Activated CD4-positive, CD25-positive, alpha-beta regulatory T cell treated with anti-CD3 and anti-CD28 coated beads, Interleukin-2, amount 50 U/mL, for 24 hours (primary cell): ENCODE measurements at regions not wholly inside any gene's neighbourhood (a gene's known extent, or its start where the extent isn't known, plus 50 kb on each side); places are given as distances from the start of the nearest gene placed in this dataset.

ENCODE experiments used
- ATAC-seq, 2 donors: fragments of 150-1000 bp; cut with Tn5 transposase; one replicate each; pipeline ENCODE4 v1.10.0; 2021; ENCODE audit warnings: mild to moderate bottlenecking in 1 of 2, moderate library complexity in 1 of 2

GRCh38 chrY:8687154-8687553 lies 650.1 kb upstream of the TSPY4 start:
- no peak for ATAC-seq

DNA sequence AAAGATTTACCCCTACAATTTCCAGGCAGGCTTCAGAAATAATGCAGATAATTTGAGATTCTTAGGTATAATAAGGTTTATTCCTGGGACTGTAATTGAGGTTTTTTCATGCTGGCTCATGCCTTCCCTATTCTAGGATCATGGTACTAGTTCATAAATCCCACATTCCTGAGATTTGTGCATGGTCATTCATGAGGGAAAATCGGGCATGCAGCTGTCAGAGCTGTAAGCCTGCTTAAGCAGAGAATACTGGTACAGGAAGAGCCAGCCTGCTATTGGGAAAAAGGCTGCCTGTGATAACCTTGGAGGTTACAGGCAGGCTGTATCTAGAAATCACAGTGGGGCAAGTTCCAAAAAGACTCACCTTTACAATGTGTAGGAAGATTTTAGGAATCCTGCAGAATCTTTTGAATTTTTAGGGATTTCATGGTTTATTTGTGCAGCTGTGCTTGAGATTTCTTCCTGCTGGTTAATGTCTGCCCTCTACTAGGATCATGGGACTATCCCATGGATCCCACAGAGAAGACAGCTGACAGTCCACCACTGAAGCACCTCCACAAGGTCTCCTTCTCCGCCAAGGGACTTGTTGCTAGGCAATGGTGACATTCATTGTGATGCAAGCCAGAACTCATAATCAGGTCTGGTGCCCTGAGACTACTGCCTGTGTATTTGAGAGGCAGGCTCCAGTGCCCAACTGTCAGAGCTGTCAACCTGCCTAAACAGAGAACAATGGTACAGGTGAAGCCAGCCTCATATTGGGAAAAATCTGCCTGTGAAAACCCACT lies 646.2 kb upstream of the TSPY4 start:
- no peak for ATAC-seq

- ATAC-seq = no peak
Observed at GRCh38 chrY:8698571-8698970, 638.7 kb upstream of the TSPY4 start.

DNA sequence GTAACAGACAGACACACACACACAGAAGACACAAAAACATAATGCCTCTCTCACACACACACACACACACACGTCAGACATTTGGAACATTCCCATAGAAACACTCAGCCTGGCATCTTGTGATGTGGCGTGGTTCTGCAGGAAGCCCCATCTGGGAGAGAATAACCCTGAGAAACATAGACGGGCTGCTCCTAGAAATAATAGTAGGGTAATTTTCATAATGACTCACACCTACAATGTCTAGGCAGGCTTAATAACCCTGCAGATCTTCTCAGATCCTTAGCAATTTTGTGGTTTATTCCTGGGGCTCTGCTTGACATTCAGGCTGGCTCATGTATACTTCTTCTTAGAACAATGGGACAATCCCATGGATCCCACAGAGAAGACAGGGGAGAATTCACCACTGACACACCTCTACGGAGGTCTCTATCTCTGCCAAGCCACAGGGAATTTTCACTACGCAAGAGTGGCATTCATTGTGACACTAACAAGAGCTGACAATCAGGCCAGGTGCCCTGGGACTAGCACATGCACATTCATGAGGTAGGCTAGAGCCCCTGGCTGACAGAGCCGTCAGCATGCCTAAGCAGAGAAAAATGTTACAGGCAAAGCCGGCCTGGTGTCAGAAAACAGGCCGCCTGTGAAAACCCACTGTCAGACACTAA lies 631.5 kb upstream of the TSPY4 start:
- ATAC-seq = no peak

- ATAC-seq = no peak
Observed at GRCh38 chrY:8712296-8712695, 625.0 kb upstream of the TSPY4 start.

DNA sequence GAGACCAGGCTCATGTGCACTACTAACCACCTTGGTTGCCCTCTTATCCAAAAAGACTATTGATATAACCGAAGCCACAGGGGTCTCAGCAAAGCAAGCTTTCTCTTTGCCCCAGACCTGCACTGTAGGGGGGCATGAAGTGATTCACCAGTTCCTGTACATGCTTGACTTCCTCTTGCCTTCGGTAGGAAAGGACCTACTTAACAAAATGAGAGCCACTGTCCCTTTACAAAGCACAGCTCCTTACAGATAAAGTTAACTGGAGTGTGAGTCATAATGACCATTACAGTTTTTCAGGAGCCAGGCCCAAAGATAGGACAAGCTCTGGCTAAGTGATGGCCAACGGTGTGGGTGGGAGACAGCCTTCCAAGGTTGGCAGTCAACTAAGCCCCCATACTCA lies 622.0 kb upstream of the TSPY4 start:
- ATAC-seq = no peak

GRCh38 chrY:8726616-8727015 lies 610.6 kb upstream of the TSPY4 start:
- ATAC-seq = no peak

- ATAC-seq = no peak
Observed at GRCh38 chrY:8729971-8730370, 607.3 kb upstream of the TSPY4 start.

DNA sequence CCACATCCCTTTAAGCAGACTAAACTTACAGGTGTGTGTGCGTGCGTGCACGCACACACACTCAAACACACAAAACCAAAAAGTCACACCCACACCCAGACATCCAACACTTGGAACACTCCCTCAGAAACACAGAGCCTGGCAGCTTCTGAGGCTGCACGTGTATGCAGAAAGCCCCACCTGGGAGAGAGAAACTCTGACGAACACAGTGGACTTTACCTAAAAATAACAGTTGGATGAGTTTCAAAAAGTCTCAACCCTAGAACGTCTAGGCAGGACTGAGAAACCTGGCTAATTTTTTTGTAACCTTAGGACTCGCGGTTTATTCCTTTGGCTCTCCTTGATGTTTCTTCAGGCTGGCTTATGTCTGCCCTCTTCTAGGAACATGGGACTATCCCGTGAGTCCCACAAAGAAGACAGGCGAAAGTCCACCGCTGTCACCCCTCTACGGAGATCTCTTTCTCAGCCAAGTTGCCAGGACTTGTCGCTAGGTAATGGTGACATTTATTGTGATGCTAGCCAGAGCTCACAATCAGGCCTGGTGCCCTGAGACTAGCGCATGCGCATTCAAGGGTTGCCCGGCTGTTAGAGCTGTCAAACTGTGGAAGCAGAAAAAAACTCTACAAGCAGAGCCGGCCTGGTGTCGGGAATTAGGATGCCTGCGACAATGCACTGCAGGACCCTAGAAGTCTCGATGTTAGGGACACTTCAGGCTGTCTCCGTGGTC lies 595.8 kb upstream of the TSPY4 start:
- no peak for ATAC-seq

GRCh38 chrY:8764184-8764583 lies 573.1 kb upstream of the TSPY4 start:
- no peak for ATAC-seq

DNA sequence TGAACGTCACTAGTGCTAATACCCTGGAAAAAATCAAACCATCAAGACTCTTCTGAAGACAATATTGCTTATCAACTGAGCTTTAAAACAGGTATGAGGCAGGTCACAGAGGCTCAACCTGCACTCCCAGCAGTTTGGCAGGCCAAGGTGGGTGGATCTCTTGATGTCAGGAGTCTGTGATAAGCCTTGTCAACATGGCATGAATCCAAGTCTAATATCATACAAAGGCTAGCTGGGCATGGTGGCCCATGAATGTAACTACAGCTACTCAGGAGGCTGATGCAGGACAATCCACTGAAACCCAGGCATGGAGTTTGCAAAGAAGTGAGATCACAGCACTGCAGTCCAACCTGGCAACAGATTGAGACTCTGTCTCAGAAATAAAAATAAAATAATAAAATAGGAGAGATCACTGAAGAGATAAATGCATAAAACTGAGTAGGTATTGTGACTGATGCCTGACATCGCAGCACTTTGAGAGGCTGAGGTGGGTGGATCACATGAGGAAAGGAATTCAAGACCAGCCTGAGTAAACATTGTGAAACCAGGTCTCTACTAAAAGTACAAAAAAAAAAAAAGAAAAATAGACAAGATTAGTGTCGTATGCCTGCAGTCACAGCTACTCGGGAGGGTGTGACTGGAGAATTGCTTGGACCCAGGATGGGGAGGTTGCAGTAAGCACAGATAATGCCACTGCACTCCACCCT lies 555.9 kb upstream of the TSPY4 start:
- ATAC-seq = no peak

- ATAC-seq = no peak
Observed at GRCh38 chrY:8794561-8794960, 542.7 kb upstream of the TSPY4 start.

DNA sequence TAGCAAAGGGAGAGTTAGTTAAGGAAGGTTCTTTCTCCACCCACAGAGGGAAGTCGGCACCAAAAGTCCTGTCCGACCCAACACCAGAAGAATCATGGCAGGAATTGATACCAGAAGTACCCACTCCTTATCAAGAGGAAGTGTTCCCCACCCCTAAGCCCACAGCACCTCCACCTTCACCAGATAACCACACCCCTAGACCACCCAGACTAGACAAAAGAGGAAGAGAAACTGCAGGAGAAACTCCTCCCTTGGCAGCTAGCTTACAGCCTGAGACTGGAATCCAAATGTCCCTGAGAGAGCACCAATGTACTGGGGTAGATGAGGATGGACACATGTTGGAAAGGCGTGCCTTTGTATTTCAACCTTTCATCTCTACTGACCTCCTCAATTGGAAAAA lies 532.9 kb upstream of the TSPY4 start:
- ATAC-seq = no peak

GRCh38 chrY:8807648-8808408 lies 529.4 kb upstream of the TSPY4 start:
- no peak for ATAC-seq

- no peak for ATAC-seq
Observed at GRCh38 chrY:8808611-8809010, 528.7 kb upstream of the TSPY4 start.

GRCh38 chrY:8809076-8809475 lies 528.2 kb upstream of the TSPY4 start:
- ATAC-seq = no peak

- ATAC-seq = no peak
Observed at GRCh38 chrY:8814143-8814542, 523.1 kb upstream of the TSPY4 start.

DNA sequence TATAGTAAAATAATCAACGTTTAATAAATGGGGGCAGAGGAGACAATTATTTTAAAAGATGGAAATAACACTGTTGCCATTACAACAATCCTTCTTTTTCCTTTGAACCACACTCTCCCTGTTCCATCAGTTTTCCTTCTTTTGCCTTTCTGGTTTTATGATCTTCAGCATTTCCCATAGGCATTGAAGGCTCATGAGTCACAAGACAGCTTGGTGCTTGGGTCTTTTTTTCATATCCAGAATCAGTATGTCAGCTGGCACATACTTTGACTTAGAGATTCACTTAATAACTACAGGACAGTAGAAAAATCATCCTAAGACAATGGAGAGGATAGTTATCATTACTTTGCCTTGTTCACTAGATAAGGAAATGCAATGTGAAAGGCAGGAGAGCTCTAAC lies 521.6 kb upstream of the TSPY4 start:
- ATAC-seq = no peak

- no peak for ATAC-seq
Observed at GRCh38 chrY:8820032-8820431, 517.2 kb upstream of the TSPY4 start.

DNA sequence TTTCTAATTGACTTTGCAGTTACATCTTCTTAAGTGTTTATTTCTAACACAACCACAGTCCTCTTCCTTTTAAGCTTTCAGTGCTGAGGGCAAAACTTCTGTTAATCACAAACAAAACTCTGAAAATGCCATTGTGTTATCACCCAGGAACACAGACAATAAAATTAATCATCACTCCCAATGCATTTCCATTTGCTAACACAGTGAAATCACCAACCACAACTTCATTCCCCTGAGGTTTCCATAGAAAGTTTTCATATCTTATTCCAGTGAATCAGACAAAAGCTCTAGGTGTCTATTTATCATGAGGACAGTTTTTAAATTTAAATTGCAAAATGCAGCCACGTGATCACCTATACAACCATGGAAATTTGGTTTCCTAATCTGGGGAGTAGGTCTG lies 516.2 kb upstream of the TSPY4 start:
- ATAC-seq = no peak

DNA sequence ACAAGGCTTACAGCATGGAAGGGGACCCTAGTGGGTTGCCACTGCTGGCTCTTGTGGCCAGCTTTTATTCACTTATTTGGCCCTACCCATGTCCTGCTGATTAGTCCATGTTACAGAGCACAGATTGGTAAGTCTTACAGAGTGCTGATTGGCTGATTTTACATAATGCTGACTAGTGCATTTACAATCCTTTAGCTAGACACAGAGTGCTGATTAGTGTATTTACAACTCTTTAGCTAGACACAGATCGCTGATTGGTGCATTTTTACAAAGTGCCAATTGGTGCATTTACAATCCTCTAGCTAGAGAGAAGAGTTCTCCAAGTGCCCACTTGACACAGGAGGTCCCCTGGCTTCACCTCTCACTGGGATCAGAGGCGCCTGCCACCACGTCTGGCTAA lies 485.0 kb upstream of the TSPY4 start:
- ATAC-seq = no peak

- ATAC-seq = no peak
Observed at GRCh38 chrY:8888371-8888770, 448.9 kb upstream of the TSPY4 start.

DNA sequence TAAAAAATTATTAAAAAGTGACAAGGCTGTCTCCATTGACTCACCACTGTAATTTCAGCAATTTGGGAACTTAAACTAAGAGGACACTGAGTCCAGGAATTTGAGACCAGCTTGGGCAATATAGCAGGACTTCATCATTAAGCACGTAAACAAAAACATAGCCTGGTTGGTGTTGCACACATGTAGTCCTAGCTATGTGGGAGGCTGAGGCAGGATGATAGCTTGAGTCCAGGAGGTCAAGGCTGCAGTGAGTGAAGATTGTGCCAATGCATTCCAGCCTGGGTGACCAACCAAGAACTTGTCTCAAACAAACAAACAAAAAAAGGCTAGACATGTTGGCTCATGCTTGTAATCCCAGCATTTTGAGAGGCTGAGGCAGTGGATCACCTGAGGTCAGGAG lies 439.4 kb upstream of the TSPY4 start:
- no peak for ATAC-seq
